NCI-H526 treated with DMSO at 0.1 percent for 48 hours (cell line): ENCODE measurements at regions not wholly inside any gene's neighbourhood (a gene's known extent, or its start where the extent isn't known, plus 50 kb on each side); places are given as distances from the start of the nearest gene placed in this dataset.
"Not testable (repeated sequence)": the region's sequence is repeated elsewhere in the genome, so short reads cannot be mapped to it uniquely, and the experiment has no call there.

Experiments used
- DNase-seq: peaks from one replicate; lab custom pipeline; 2025; lab: John Stamatoyannopoulos, UW

DNA sequence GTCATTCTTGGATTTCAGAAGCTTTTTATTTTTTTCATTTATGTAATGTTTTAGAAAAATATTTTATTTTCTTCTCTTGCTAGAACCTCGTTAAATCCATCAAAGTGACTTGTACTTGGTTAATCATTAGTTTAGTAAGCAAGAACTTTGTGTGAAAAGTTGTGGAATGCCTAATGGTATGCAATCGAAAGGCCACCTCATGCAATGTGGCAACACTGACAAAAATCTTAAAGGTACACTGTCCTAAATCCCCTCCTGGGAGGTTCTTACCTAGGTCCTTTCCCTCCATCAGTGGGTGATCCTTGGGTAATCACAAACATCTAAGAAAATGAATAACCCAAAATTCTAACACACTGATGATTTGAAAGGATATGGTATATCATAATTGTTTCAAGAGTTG, 304.2 kb downstream of the DNAH5 start:
- no peak for DNase-seq

DNA sequence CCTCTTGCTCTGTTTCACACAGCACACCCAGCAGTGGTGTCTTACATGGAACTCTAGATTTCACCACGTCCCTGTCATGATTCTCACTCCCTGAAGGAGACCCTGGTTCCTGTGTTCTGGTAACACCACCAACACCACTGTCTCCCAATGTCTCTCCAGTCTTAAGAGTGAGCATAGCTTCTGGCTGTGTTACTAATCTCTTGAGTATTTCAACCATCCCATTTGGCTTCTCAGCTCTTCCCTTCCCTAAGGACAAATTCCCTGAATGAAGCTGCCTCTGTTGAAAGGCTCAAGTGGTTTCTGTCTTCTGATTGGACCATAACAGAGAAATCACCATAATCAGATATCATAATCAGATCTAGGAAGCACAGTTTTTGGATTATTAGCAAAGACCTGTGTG, 311.8 kb downstream of the DNAH5 start:
- no peak for DNase-seq

DNA sequence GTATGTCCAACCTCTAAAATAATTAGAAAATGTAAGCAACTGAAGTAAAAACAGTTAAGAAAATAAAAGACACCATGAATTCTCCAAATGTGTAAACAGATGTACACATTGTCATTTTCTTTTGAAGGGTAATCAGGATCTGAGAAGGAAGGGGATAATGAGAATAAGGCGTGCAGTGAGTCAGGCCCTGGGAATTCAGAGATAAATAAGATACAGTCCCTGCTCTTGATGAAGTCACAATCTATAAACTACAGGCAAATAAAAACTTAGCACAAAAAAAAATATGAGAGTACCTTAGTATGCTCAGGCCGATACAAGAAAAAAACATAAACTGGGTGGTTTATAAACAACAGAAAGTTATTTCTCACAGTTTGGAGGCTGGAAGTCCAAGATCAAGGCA, 315.3 kb downstream of the DNAH5 start:
- DNase-seq: no peak

- no peak for DNase-seq
Observed at GRCh38 chr5:13627673-13628454, 316.6 kb downstream of the DNAH5 start.

DNA sequence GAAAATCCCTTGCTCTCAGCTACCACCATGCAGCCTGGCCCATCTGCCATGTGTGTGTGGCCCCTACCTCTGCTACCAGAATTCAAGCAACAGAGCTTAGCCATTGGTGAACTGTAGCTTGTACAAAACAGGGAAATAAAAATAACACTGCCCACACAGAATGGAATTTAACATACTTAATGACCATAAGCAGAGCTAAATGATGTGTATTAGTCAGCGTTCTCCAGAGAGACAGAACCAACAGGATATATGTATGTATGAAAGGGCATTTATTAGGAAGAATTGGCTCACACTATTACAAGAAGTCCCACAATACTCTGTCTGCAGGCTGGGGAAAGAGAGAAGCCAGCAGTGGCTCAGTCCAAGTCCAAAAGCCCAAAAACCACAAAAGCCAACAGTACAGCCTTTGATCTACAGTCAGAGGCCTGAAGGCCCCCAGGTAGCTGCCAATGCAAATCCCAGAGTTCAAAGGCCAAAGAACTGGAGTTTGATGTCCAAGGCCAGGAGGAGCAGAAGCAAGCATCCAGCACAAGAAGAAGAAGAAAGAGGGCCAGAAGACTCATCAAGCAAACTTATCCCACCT, 318.8 kb downstream of the DNAH5 start:
- no peak for DNase-seq

- no peak for DNase-seq
Observed at GRCh38 chr5:13624283-13625074, 320.0 kb downstream of the DNAH5 start.

GRCh38 chr5:13613621-13614020, 330.9 kb downstream of the DNAH5 start:
- DNase-seq: no peak

GRCh38 chr5:13611604-13612003, 332.9 kb downstream of the DNAH5 start:
- DNase-seq: no peak

DNA sequence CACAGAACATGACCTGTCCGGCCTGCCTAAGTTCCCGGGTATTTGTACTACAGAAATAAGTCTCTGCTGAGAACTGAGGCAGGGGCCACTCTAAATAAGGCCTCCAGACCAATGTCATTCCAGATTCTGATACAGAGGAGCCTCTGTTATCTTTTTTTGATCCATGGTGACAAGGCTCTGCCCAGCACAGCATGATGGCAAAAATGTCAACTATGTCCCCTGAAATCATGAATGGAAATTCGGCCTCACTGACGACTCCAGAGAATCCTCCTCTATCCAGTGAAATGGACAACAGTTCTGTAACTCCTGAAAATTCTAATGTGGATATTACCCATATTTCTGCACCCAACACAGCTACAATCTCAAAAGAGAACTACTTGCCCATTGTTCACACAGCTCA, 335.0 kb downstream of the DNAH5 start:
- DNase-seq: no peak

DNA sequence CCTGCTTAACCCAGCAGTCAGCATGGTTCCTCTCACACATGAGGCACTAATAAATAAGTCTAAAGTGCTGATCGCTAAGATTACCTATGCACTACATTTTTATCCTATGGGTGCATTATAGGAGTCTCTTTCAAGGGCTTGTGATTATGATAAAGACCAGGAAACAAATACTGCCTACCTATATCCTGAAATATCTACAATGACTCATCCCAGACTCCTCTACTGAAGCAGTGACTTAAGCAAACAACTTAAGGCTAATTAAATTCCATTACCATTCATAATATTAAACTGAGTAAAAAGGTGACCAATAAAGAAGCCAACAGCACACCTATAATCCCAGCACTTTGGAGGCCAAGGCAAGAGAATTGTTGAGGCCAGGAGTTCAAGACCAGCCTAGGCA, 338.4 kb downstream of the DNAH5 start:
- DNase-seq: no peak

GRCh38 chr5:13601112-13601511, 343.4 kb downstream of the DNAH5 start:
- DNase-seq: no peak

DNA sequence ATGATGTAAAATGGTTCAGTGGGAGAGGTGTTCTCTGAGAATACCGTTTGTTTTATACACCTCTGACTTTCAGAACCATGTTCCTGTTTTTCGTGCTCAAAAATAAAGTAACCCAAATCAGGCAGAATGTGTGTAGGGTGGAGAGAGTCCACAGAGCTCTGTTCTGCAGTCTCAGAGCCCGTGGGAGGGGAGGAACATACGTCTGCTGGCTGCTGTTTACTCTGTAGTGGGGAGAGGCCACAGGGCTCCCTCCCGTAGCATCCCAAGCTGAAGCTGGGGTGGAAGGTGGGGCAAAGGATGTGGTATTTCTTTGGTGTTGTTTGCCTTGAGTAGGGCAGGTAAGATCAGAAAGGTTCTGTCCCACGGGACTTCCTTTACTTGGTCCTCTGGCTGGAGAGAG, 348.5 kb downstream of the DNAH5 start:
- no peak for DNase-seq

GRCh38 chr5:13591621-13592020, 352.9 kb downstream of the DNAH5 start:
- DNase-seq: no peak

- DNase-seq: no peak
Observed at GRCh38 chr5:13585324-13585723, 359.2 kb downstream of the DNAH5 start.

GRCh38 chr5:13581914-13582313, 362.6 kb downstream of the DNAH5 start:
- DNase-seq: no peak

DNA sequence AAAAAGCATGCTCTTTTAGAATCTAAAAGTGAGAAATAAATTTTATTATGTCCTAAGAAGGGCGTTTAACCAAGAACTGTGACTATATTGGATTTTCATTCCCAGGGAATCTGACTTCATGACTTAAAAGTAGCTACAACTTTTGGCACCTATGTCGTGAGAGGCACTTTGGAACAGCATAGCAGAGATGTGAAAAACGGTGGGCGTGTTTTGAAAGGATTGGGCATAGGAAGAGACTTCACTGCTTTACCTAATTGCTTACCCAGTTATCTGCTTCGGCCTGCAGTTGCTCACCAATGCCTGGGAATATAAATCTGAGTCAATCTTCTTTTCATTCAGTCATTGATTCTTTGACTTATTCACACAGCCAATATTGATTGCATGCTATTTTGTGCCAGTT, 363.4 kb downstream of the DNAH5 start:
- no peak for DNase-seq

DNA sequence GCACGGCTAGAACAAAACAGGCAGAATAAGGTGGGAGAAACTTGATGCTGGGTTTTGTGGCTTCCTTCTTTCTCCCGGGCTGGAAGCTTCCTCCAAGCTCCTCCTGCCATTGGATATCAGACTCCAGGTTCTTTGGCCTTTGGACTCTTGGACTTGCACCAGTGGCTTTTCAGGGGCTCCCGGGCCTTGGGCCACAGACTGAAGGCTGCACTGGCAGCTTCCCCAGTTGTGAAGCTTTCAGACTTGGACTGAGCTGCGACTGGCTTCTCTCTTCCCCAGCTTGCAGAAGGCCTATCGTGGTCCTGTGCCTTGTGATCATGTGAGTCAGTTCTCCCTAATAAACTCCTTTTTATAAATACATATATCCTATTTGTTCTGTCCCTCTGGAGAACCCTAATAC, 364.4 kb downstream of the DNAH5 start:
- DNase-seq: no peak

DNA sequence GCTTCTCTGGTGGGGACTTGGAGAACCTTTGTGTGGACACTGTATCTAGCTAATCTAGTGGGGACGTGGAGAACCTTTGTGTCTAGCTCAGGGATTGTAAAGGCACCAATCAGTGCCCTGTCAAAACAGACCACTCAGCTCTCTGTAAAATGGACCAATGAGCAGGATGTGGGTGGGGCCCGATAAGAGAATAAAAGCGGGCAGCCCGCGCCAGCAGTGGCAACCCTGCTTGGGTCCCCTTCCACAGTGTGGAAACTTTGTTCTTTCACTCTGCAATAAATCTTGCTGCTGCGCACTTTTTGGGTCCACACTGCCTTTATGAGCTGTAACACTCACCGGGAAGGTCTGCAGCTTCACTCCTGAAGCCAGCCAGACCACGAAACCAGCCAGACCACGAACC, 365.4 kb downstream of the DNAH5 start:
- DNase-seq: not testable (repeated sequence)

DNA sequence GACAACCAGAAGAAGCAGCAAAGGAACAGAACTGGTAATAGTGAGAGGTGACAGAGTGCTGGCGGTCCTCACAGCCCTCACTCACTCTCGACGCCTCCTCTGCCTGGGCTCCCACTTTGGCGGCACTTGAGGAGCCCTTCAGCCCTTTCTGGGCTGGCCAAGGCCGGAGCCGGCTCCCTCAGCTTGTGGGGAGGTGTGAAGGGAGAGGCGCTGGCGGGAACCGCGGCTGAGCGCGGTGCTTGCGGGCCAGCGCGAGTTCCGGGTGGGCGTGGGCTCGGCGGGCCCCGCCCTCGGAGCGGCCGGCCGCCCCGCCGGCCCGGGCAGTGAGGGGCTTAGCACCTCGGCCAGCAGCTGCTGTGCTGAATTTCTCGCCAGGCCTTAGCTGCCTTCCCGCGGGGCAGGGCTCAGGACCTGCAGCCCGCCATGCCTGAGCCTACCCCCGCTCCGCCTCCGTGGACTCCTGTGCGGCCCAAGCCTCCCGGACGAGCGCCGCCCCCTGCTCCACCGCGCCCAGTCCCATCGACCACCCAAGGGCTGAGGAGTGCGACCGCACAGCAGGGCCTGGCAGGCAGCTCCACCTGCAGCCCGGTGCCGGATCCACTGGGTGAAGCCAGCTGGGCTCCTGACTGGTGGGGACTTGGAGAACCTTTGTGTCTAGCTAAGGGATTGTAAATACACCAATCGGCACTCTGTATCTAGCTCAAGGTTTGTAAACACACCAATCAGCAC, 366.0 kb downstream of the DNAH5 start:
- not testable (repeated sequence) for DNase-seq

- no peak for DNase-seq
Observed at GRCh38 chr5:13574574-13574973, 369.9 kb downstream of the DNAH5 start.

- no peak for DNase-seq
Observed at GRCh38 chr5:13572163-13572562, 372.3 kb downstream of the DNAH5 start.

DNA sequence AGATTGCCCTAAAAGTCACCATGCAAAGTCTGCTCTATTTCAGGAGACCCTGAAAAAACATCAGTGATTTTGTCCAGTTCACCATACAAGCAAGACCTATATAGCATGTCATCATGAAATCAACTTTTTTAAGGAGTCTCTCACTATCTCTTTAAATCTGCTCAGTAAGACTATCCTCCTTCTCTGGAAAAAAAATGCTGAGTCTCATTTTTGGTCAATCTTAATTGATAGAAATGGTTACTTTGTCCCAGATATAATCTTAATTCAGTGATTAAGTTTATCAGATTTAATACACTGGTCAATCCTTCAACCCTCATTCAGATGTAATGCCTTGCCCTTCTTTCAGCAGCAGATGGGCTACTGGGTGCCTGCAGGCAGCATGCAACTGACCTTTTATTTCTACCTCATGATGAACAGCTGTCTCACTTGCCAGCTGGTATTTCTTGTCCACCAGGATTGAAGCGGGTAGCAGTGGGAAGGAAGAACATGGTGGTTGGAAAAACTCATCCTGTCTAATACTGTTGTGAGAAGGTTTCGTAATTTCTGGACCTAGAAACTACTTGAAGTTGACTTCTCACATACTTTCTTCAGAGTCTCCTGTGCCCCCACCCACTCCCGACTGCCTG, 375.3 kb downstream of the DNAH5 start:
- DNase-seq: no peak
